ENCODE measurements at regions not wholly inside any gene's neighbourhood (a gene's known extent, or its start where the extent isn't known, plus 50 kb on each side); places are given as distances from the start of the nearest gene placed in this dataset.

DNA sequence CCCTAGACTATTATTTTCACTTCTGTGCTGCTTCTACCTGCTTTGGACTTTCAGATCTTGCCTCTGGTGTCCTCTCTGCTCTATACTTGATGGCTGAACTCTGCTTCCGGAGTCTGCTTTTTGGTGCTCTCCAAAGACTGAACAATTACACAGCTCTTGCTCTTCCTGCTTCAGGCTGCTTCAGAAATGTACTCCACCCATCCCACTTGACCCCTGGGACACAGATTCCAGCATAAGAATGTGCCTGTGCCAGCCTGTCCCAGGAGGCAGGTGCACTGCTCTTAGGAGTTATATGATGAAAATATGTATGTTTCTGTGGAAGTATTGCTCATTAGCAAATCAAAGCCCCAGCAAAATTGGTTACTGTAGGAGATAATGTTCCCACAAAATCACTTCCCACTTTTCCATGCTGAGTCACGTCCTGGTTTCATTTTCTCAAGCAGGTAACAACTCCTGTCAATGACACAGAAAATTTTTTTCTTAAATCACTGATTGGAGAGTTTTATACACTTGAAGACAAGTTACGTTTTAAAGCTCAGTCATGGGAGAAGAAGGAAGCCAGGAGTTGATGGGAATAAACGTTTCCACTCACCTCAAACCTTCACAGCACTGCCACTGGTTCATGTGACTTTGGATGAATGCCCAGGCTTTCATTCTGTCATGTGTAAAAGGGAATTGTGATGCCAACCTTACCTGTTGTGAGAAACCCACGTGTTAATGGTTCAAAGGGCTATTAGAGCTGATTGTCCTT, 239.4 kb upstream of the ZPLD1 start:
- Histone ChIP-seq H3K79me2 (ENCODE audit: insufficient read depth, low read length) (no peaks in the 10 kb centered on the region), H3K9me3 (ENCODE audit: insufficient read depth, low read depth, low read length) (no peaks in the 10 kb centered on the region), H3K9me2 (replicated peaks; ENCODE audit: low read depth, low read length) (no peaks in the 10 kb centered on the region), H3K9ac (ENCODE audit: low read depth, low read length, poor library complexity, severe bottlenecking) (no peak overlapping the region), H4K20me1 (ENCODE audit: insufficient read depth, low read length, poor library complexity, severe bottlenecking) (no peaks in the 10 kb centered on the region), H3K27me3 (ENCODE audit: insufficient read depth, low read length, poor library complexity, severe bottlenecking) (no peaks in the 10 kb centered on the region), H3K36me3 (ENCODE audit: insufficient read depth, low read length) (no peaks in the 10 kb centered on the region), H2AFZ (ENCODE audit: low read length) (no peak overlapping the region), H3F3A (ENCODE audit: low read depth) (no peaks in the 10 kb centered on the region), H3K4me2 (ENCODE audit: low read depth, low read length, poor library complexity, severe bottlenecking) (no peak overlapping the region), H3K4me1 (ENCODE audit: insufficient read depth, low read length, poor library complexity, severe bottlenecking) (peaks cover 13% of the 10 kb centered on the region), H3K4me3 (ENCODE audit: low read length, poor library complexity, severe bottlenecking) (no peak overlapping the region)
- TF ChIP-seq, protein P1, sequence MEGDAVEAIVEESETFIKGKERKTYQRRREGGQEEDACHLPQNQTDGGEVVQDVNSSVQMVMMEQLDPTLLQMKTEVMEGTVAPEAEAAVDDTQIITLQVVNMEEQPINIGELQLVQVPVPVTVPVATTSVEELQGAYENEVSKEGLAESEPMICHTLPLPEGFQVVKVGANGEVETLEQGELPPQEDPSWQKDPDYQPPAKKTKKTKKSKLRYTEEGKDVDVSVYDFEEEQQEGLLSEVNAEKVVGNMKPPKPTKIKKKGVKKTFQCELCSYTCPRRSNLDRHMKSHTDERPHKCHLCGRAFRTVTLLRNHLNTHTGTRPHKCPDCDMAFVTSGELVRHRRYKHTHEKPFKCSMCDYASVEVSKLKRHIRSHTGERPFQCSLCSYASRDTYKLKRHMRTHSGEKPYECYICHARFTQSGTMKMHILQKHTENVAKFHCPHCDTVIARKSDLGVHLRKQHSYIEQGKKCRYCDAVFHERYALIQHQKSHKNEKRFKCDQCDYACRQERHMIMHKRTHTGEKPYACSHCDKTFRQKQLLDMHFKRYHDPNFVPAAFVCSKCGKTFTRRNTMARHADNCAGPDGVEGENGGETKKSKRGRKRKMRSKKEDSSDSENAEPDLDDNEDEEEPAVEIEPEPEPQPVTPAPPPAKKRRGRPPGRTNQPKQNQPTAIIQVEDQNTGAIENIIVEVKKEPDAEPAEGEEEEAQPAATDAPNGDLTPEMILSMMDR (conservative IDR thresholded peaks at IDR 0.05; ENCODE audit: low read length), result no peak
- no peak for TF ChIP-seq EZH2phosphoT487 (IDR thresholded peaks at IDR 0.05; ENCODE audit: borderline replicate concordance)

DNA sequence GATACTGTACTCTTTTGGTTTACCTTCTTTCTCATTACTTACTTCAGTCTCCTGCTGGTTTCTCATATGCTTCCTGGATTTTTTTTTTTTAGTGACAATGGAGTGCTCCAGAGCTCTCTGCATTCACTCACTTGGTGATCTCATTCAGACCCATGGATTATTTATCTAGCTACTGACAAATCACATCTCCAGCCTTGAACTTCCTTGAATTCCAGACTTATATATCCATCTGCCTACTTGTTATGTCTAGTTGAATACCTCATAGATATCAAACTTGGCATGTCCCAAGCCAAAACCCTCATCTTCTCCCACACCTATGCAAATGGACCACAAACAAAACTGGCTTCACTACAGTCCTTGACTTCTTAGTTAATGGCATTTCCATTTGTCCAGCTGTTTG, 234.7 kb upstream of the ZPLD1 start:
- Histone ChIP-seq H3K9me3 (ENCODE audit: insufficient read depth, low read depth, low read length) (no peaks in the 10 kb centered on the region), H3K4me1 (ENCODE audit: insufficient read depth, low read length, poor library complexity, severe bottlenecking) (no peaks in the 10 kb centered on the region), H2AFZ (ENCODE audit: low read length) (no peak overlapping the region), H3K4me3 (ENCODE audit: low read length, poor library complexity, severe bottlenecking) (no peak overlapping the region), H3K79me2 (ENCODE audit: insufficient read depth, low read length) (no peaks in the 10 kb centered on the region), H3K27me3 (ENCODE audit: insufficient read depth, low read length, poor library complexity, severe bottlenecking) (no peaks in the 10 kb centered on the region), H3K36me3 (ENCODE audit: insufficient read depth, low read length) (no peaks in the 10 kb centered on the region), H3K9ac (ENCODE audit: low read depth, low read length, poor library complexity, severe bottlenecking) (no peak overlapping the region), H3K9me2 (replicated peaks; ENCODE audit: low read depth, low read length) (no peaks in the 10 kb centered on the region), H3K4me2 (ENCODE audit: low read depth, low read length, poor library complexity, severe bottlenecking) (no peak overlapping the region), H3F3A (ENCODE audit: low read depth) (no peaks in the 10 kb centered on the region), H4K20me1 (ENCODE audit: insufficient read depth, low read length, poor library complexity, severe bottlenecking) (no peaks in the 10 kb centered on the region)
- no peak for TF ChIP-seq EZH2phosphoT487 (IDR thresholded peaks at IDR 0.05; ENCODE audit: borderline replicate concordance)
- TF ChIP-seq, protein P1 (conservative IDR thresholded peaks at IDR 0.05; ENCODE audit: low read length), result no peak

DNA sequence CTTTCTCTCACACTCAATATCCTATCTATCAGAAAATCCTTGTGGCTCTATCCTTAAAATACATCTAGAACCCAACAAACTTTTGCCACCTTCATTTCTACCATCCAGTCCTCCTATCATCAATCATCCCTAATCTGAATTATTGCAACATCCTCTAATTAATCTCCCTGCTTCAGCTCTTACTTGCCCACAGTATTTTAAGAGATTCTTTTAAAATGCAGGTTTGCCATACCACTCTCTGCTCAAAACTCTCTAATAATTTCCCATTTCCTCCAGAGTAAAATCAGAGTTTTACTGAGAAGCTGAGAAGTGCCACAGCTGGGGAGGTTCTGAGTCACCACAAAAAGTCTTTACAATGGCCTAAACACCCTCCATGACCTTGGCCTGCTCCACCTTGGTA, 234.3 kb upstream of the ZPLD1 start:
- Histone ChIP-seq H3K4me2 (ENCODE audit: low read depth, low read length, poor library complexity, severe bottlenecking) (no peak overlapping the region), H3K9me2 (replicated peaks; ENCODE audit: low read depth, low read length) (no peaks in the 10 kb centered on the region), H3K36me3 (ENCODE audit: insufficient read depth, low read length) (no peaks in the 10 kb centered on the region), H3K9me3 (ENCODE audit: insufficient read depth, low read depth, low read length) (no peaks in the 10 kb centered on the region), H4K20me1 (ENCODE audit: insufficient read depth, low read length, poor library complexity, severe bottlenecking) (no peaks in the 10 kb centered on the region), H2AFZ (ENCODE audit: low read length) (no peak overlapping the region), H3K27me3 (ENCODE audit: insufficient read depth, low read length, poor library complexity, severe bottlenecking) (no peaks in the 10 kb centered on the region), H3K79me2 (ENCODE audit: insufficient read depth, low read length) (no peaks in the 10 kb centered on the region), H3K4me1 (ENCODE audit: insufficient read depth, low read length, poor library complexity, severe bottlenecking) (no peaks in the 10 kb centered on the region), H3F3A (ENCODE audit: low read depth) (no peaks in the 10 kb centered on the region), H3K9ac (ENCODE audit: low read depth, low read length, poor library complexity, severe bottlenecking) (no peak overlapping the region), H3K4me3 (ENCODE audit: low read length, poor library complexity, severe bottlenecking) (no peak overlapping the region)
- TF ChIP-seq EZH2phosphoT487 (IDR thresholded peaks at IDR 0.05; ENCODE audit: borderline replicate concordance), result no peak
- TF ChIP-seq, protein P1 (conservative IDR thresholded peaks at IDR 0.05; ENCODE audit: low read length), result no peak

All from Loucy (cell line).